Hepatocyte (in vitro differentiated cells): ENCODE measurements at regions not wholly inside any gene's neighbourhood (a gene's known extent, or its start where the extent isn't known, plus 50 kb on each side); places are given as distances from the start of the nearest gene placed in this dataset.
A peak's percentile ranks its signal among the peaks of the same experiment; 100 is the strongest.

Source experiments
- DNase-seq: peaks from one replicate; pipeline ENCODE4 v3.0.0-alpha.2; 2016; ENCODE audit warnings: low spot score
- H2AFZ ChIP-seq: fragments of 200-600 bp; sonication (generic); 2 replicates; pipeline ENCODE4 v1.6.0; 2016; ENCODE audit warnings: antibody characterized with exemption, mild to moderate bottlenecking
- H3K27ac ChIP-seq: fragments of 200-600 bp; sonication (generic); 2 replicates; pipeline ENCODE4 v1.5.1; 2016; ENCODE audit warnings: mild to moderate bottlenecking
- H3K27me3 ChIP-seq: fragments of 200-600 bp; sonication (generic); 2 replicates; pipeline ENCODE4 v1.6.1; 2016
- H3K36me3 ChIP-seq: fragments of 200-600 bp; sonication (generic); replicated peaks from 2 replicates; pipeline ENCODE4 v1.5.1; 2016; ENCODE audit warnings: low read depth; ENCODE audit not compliant: insufficient read depth
- H3K4me1 ChIP-seq: fragments of 200-600 bp; sonication (generic); 2 replicates; pipeline ENCODE4 v1.5.1; 2016; ENCODE audit warnings: mild to moderate bottlenecking, moderate library complexity; ENCODE audit not compliant: insufficient read depth
- H3K4me2 ChIP-seq: fragments of 200-600 bp; sonication (generic); 2 replicates; pipeline ENCODE4 v1.6.0; 2016
- H3K4me3 ChIP-seq: fragments of 200-600 bp; sonication (generic); 2 replicates; pipeline ENCODE4 v1.5.1; 2016; ENCODE audit warnings: mild to moderate bottlenecking
- H3K79me2 ChIP-seq: fragments of 200-600 bp; sonication (generic); 2 replicates; pipeline ENCODE4 v1.6.0; 2017; ENCODE audit warnings: mild to moderate bottlenecking
- H3K9me2 ChIP-seq: fragments of 200-600 bp; sonication (generic); replicated peaks from 2 replicates; pipeline ENCODE4 v1.6.0; 2017; ENCODE audit warnings: mild to moderate bottlenecking; ENCODE audit not compliant: insufficient read depth
- H3K9me3 ChIP-seq: fragments of 200-600 bp; sonication (generic); 2 replicates; pipeline ENCODE4 v1.5.1; 2016; ENCODE audit warnings: low read depth, mild to moderate bottlenecking
- H4K20me1 ChIP-seq: fragments of 200-600 bp; sonication (generic); 2 replicates; pipeline ENCODE4 v1.6.0; 2016; ENCODE audit warnings: mild to moderate bottlenecking; ENCODE audit not compliant: insufficient read depth, poor library complexity, severe bottlenecking
- EZH2 ChIP-seq: fragments of 200-600 bp; sonication (generic); IDR thresholded peaks from 2 replicates; pipeline ENCODE4 v1.6.1; 2016; ENCODE audit warnings: antibody characterized with exemption, mild to moderate bottlenecking, borderline replicate concordance
- EZH2phosphoT487 ChIP-seq: fragments of 200-600 bp; sonication (generic); IDR thresholded peaks from one replicate; pipeline ENCODE4 v1.6.1; 2018; ENCODE audit warnings: antibody characterized with exemption, mild to moderate bottlenecking, low read depth, moderate library complexity; ENCODE audit not compliant: unreplicated experiment, severe bottlenecking
- WGBS: methylation state at CpG from one replicate; pipeline ENCODE4 v1.1.6; 2016; ENCODE audit warnings: low lambda C conversion rate; ENCODE audit errors: missing lambda C conversion rate; 5-methylcytosine and 5-hydroxymethylcytosine counted together
- TF ChIP-seq, protein P1 (sequence below): fragments of 200-600 bp; sonication (generic); IDR thresholded peaks from 2 replicates; pipeline ENCODE4 v1.5.1; 2016; ENCODE audit warnings: antibody characterized with exemption, mild to moderate bottlenecking; ENCODE audit not compliant: poor library complexity

DNA sequence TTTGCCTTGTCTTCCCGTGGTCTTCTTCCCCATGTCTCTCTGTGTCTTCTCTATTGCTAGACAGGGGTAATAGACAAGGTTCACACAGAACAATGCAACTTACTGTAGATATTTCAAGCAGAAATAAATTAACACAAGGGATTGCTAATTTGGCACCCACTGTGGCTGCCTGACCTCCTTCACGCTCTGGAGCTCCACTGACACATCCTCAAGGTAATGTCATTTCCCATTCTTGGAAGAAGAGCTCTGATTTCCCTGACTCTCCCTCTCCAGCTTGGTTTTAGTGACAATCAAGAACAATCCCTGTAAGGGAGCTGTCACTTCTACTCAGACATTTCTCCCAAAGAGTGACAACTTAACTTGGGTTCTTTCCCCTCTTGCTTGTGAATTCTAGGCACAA is 105.4 kb upstream of the NAP1L1 start:
- H3K79me2 ChIP-seq, result no peaks in the 10 kb centered on the region
- no peak overlapping the region for H3K4me2 ChIP-seq
- no peaks in the 10 kb centered on the region for H3K9me2 ChIP-seq
- TF ChIP-seq, protein P1, sequence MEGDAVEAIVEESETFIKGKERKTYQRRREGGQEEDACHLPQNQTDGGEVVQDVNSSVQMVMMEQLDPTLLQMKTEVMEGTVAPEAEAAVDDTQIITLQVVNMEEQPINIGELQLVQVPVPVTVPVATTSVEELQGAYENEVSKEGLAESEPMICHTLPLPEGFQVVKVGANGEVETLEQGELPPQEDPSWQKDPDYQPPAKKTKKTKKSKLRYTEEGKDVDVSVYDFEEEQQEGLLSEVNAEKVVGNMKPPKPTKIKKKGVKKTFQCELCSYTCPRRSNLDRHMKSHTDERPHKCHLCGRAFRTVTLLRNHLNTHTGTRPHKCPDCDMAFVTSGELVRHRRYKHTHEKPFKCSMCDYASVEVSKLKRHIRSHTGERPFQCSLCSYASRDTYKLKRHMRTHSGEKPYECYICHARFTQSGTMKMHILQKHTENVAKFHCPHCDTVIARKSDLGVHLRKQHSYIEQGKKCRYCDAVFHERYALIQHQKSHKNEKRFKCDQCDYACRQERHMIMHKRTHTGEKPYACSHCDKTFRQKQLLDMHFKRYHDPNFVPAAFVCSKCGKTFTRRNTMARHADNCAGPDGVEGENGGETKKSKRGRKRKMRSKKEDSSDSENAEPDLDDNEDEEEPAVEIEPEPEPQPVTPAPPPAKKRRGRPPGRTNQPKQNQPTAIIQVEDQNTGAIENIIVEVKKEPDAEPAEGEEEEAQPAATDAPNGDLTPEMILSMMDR, result no peak
- no peak for TF ChIP-seq EZH2
- H4K20me1 ChIP-seq, result no peaks in the 10 kb centered on the region
- no peaks in the 10 kb centered on the region for H3K36me3 ChIP-seq
- H3K27ac ChIP-seq, result peak overlapping the region; percentile 67
- WGBS, result 93% methylated on average over 2 of the region's 2 CpGs
- H3K27me3 ChIP-seq, result no peaks in the 10 kb centered on the region
- no peaks in the 10 kb centered on the region for H3K4me1 ChIP-seq
- no peak for DNase-seq
- no peaks in the 10 kb centered on the region for H3K9me3 ChIP-seq
- H3K4me3 ChIP-seq, result no peak overlapping the region
- H2AFZ ChIP-seq, result no peak overlapping the region

DNA sequence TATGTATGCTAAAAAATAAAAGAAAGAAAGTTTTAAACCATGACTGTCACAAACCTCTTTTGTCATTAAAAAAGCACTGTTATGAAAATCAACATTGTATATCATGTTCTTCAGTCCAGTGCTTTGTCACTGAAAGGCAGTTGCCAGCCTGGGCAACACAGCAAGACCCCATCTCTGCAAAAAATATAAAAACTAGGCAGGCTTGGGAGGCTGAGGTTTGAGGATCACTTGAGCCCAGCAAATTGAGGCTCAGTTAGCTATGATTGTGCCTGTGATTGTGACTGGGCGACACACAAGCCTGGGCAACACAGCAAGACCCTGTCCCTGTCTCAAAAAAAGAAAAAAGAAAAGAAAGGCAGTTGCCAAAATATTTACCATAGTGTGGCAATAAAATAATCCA is 102.7 kb upstream of the NAP1L1 start:
- no peaks in the 10 kb centered on the region for H3K36me3 ChIP-seq
- no peak overlapping the region for H3K4me3 ChIP-seq
- DNase-seq, result no peak
- 100% methylated on average over 1 of the region's 1 CpG for WGBS
- no peaks in the 10 kb centered on the region for H3K9me2 ChIP-seq
- no peaks in the 10 kb centered on the region for H4K20me1 ChIP-seq
- TF ChIP-seq EZH2phosphoT487 (no peak), EZH2 (no peak)
- TF ChIP-seq, protein P1, result no peak
- no peaks in the 10 kb centered on the region for H3K4me1 ChIP-seq
- H3K27ac ChIP-seq, result no peak overlapping the region
- no peak overlapping the region for H2AFZ ChIP-seq
- no peaks in the 10 kb centered on the region for H3K27me3 ChIP-seq
- no peak overlapping the region for H3K4me2 ChIP-seq
- no peaks in the 10 kb centered on the region for H3K9me3 ChIP-seq
- H3K79me2 ChIP-seq, result no peaks in the 10 kb centered on the region

DNA sequence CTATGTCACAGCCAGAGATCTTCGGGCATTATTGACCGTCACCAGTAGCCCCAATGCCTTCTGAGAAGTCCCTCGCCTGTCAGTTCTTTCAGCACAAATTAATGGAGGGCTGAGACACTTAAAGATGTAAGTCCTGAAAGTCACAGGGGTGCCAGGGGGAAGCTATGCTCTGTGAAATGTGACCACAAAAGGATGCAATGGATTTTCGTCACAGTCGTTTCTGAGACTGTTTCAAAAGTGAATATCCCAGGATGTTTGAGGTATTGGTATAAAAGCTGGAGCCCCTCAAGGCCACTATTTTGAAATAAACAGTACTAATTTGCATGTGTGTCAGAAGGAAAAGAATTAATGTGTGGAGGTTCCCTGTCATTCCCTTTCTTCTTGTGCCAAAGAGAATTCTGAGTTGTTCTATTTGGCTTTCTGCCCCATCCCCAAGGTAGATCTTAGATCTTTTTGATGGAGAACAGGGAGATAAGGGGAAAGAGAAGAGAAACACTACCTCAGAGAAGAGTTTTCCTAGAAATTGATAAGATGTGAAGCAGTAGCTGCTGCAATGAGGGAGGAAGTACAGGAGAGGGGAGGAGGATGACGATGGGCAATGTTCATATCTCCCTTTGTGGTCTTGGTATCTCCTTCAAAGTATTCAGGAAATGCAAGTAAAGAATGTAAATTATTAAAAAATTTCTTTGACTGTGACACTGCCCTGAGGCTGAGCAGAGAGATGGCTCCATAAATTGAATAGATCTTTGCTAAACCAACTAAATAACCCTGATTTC is 101.8 kb upstream of the NAP1L1 start:
- H3K27me3 ChIP-seq, result no peaks in the 10 kb centered on the region
- H3K36me3 ChIP-seq, result no peaks in the 10 kb centered on the region
- TF ChIP-seq EZH2phosphoT487, result no peak
- TF ChIP-seq, protein P1, result no peak
- H3K79me2 ChIP-seq, result no peaks in the 10 kb centered on the region
- H4K20me1 ChIP-seq, result no peaks in the 10 kb centered on the region
- no peaks in the 10 kb centered on the region for H3K4me1 ChIP-seq
- no peak for DNase-seq
- H3K4me2 ChIP-seq, result no peak overlapping the region
- 78% methylated on average over 6 of the region's 6 CpGs for WGBS
- H2AFZ ChIP-seq, result no peak overlapping the region
- no peaks in the 10 kb centered on the region for H3K9me3 ChIP-seq
- no peaks in the 10 kb centered on the region for H3K9me2 ChIP-seq
- H3K4me3 ChIP-seq, result no peak overlapping the region
- no peak overlapping the region for H3K27ac ChIP-seq
